GM21360 (cell line): ENCODE measurements at regions not wholly inside any gene's neighbourhood (a gene's known extent, or its start where the extent isn't known, plus 50 kb on each side); places are given as distances from the start of the nearest gene placed in this dataset.
"Not testable (repeated sequence)": the region's sequence is repeated elsewhere in the genome, so short reads cannot be mapped to it uniquely, and the experiment has no call there.

ENCODE experiments used
- ATAC-seq: cut with Tn5 transposase; IDR thresholded peaks from one replicate; pipeline ENCODE4 v1.9.1; 2021; ENCODE audit warnings: mild to moderate bottlenecking, moderate library complexity; ENCODE audit not compliant: unreplicated experiment

DNA sequence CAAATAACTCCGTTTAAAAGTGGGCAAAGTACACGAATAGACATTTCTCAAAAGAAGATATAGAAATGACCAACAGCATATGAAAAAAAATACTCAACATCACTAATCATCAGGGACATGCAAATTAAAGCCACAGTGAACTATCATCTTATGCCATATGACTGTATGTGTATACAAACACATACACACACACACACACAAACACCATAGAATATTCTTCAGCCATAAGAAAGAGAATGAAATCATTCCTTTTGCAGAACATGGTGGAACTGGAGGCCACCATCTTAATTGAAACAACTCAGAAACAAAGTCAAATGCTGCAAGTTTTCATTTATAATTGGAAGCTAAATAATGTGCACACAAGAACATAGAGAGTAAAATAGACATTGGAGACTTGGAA lies 1019.4 kb downstream of the KCNMA1 start:
- no peak for ATAC-seq

DNA sequence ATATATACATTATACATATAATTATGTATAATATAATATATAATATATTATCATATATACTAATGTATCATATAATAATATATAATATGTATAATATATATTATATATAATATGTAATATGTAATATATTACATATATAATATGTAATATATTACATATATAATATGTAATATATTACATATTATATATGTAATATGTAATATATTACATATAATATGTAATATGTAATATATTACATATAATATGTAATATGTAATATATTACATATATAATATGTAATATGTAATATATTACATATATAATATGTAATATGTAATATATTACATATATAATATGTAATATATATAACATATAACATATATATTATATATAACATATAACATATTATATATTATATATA lies 1020.9 kb downstream of the KCNMA1 start:
- not testable (repeated sequence) for ATAC-seq

- ATAC-seq, result no peak
Measured at GRCh38 chr10:76615049-76615448, 1022.6 kb downstream of the KCNMA1 start.
